ENCODE measurements at regions not wholly inside any gene's neighbourhood (a gene's known extent, or its start where the extent isn't known, plus 50 kb on each side); places are given as distances from the start of the nearest gene placed in this dataset.

GRCh38 chr12:77210724-77211123, 145.4 kb upstream of the E2F7 start:
- H3K36me3 ChIP-seq, result no peaks in the 10 kb centered on the region
- H3K27me3 ChIP-seq, result no peaks in the 10 kb centered on the region
- H3K9me3 ChIP-seq (replicated peaks), result no peaks in the 10 kb centered on the region
- no peak overlapping the region for H3K27ac ChIP-seq
- no peaks in the 10 kb centered on the region for H3K4me1 ChIP-seq
- H3K4me3 ChIP-seq, result no peak overlapping the region
- DNase-seq, result no peak

DNA sequence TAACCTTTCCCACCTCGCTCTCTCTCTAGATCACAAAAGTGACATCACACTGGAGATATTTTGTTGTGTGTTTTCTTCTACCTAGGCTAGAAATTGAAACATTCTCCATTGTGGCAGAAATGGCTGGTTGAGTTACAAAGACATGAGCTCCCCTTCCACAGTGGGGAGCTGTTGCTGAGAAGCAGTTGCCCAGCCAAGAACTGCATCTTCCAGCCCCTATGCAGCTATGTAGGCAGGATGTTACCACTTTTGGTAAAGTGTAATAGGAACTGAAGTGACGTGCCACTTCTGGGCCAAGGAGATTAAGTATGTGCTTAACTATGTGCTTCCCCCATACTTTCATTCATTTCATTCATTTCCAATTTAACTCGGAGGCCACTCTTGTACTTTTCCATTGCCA, 138.7 kb upstream of the E2F7 start:
- H3K4me1 ChIP-seq, result no peaks in the 10 kb centered on the region
- H3K27ac ChIP-seq, result no peak overlapping the region
- peak in 1 of 2 experiments; percentile 24 for DNase-seq
- no peaks in the 10 kb centered on the region for H3K9me3 ChIP-seq (replicated peaks)
- no peaks in the 10 kb centered on the region for H3K36me3 ChIP-seq
- no peak overlapping the region for H3K4me3 ChIP-seq
- H3K27me3 ChIP-seq, result no peaks in the 10 kb centered on the region

- DNase-seq, result no peak
- H3K27ac ChIP-seq, result no peak overlapping the region
Observed at GRCh38 chr12:77202457-77203060, 137.2 kb upstream of the E2F7 start.

DNA sequence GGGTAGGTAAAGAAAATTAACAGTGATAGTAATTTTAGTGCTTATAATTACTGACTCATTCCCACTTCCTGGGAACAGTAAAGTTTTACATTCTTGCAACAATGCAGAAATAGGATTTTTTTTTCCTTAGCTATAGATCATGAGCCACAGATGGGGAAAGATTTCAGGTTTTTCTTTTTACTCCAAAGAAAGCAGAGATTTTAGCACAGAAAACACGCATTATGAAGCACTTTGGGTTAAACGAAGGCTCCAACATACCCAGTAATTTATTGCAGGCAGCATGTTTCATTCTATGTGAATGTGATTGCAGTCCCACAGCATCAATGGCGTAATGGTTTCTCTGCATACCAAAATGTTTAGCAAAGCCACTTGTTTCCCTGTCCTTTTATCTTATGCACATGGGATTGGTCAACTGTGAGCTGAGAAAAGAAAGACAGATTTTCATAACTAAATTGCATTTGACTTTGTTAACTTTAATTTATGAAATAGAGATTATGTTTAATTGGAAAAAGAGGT, 124.6 kb upstream of the E2F7 start:
- H3K27ac ChIP-seq, result no peak overlapping the region
- no peak for DNase-seq

More at GRCh38 chr12:77202457-77203060, 137.2 kb upstream of the E2F7 start:
- Histone ChIP-seq H3K4me1 (no peaks in the 10 kb centered on the region), H3K9me3 (replicated peaks) (no peaks in the 10 kb centered on the region), H3K4me3 (no peak overlapping the region), H3K36me3 (no peaks in the 10 kb centered on the region), H3K27me3 (no peaks in the 10 kb centered on the region)

DNA sequence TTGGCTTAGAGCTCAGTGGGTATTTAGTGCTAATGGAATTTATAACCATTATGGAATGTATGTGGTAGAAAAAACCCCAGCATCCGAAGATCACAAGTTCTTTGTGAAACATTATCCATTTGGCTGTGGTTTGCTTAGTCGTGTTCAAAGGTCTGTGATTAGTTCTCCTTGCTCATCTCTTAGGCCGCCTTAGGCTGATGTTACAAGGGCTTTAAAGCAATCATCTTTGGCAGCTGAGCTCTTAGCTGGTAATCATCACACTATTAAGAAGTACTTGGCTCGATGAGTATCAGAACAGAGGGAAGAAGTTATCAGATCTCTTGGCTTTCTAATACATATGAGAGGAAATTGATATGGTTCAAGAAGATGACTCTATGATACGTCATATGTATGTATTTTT, 124.1 kb upstream of the E2F7 start:
- no peak overlapping the region for H3K27ac ChIP-seq
- H3K36me3 ChIP-seq, result no peaks in the 10 kb centered on the region
- H3K4me3 ChIP-seq, result no peak overlapping the region
- H3K9me3 ChIP-seq (replicated peaks), result no peaks in the 10 kb centered on the region
- H3K4me1 ChIP-seq, result no peaks in the 10 kb centered on the region
- DNase-seq, result peak; percentile 4 to 34
- H3K27me3 ChIP-seq, result no peaks in the 10 kb centered on the region

More for the DNA sequence above, 124.6 kb upstream of the E2F7 start:
- H3K27me3 ChIP-seq, result no peaks in the 10 kb centered on the region
- no peak overlapping the region for H3K4me3 ChIP-seq
- H3K4me1 ChIP-seq, result no peaks in the 10 kb centered on the region
- no peaks in the 10 kb centered on the region for H3K36me3 ChIP-seq
- no peaks in the 10 kb centered on the region for H3K9me3 ChIP-seq (replicated peaks)

DNA sequence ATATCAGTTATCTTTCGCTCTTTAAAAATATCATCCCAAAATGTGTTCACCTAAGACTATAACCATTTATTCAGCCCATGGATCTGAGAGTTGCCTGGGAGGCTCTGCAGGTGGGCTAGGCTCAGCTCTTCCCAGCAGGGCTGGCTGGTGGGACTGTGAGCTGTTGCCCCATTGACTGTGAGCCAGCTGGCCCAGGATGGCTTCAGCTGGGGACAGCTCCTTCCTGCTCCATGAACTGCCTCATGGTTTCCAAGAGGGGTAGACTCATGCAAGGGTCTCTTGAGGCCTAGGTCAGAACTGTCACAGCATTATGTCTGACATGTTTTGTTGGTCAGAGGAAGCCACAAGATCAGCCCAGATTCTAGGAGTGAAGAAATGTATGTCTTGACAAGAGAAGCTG, 114.1 kb upstream of the E2F7 start:
- no peak overlapping the region for H3K27ac ChIP-seq
- no peak overlapping the region for H3K4me3 ChIP-seq
- no peaks in the 10 kb centered on the region for H3K27me3 ChIP-seq
- no peaks in the 10 kb centered on the region for H3K36me3 ChIP-seq
- no peaks in the 10 kb centered on the region for H3K9me3 ChIP-seq (replicated peaks)
- no peak for DNase-seq
- no peaks in the 10 kb centered on the region for H3K4me1 ChIP-seq

DNA sequence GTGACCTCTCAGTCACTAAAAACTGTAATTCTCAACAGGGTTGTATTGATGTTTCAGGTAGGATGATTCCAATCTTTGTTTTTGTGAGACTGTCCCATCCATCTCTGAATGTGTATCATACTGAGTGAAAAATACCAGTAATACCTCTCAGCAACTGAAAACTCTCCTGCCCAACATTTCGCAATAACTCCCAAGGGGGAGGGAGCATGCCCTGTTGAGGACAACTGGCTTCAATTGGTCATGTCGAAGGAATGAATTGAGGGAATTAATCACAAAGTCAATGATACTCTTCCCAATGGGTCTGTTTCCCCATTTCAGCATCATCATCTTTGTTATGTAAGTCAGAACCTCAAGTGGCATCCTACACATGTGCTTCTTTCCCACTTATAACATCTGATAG, 102.4 kb upstream of the E2F7 start:
- no peaks in the 10 kb centered on the region for H3K36me3 ChIP-seq
- H3K4me3 ChIP-seq, result no peak overlapping the region
- H3K9me3 ChIP-seq (replicated peaks), result no peaks in the 10 kb centered on the region
- no peak overlapping the region for H3K27ac ChIP-seq
- H3K4me1 ChIP-seq, result no peaks in the 10 kb centered on the region
- no peak for DNase-seq
- no peaks in the 10 kb centered on the region for H3K27me3 ChIP-seq

DNA sequence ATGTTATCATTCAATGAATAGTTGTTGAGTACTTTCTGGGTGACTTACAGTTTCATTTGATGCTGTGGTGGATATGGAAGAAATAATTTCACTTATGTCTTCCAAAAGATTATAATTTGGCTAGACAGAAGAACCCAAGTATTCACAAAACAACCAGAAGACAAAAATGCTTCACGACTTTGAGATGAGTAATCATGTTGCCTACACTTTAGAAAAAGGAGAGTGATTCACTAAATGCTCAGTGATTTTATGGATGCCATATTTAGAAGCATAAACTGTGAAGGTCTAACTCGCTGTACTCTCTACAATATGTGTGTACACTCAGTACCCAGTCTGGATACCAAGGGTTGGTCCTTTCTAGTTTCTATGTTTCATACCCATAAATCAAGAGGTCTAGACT, 101.3 kb upstream of the E2F7 start:
- Histone ChIP-seq H3K4me3 (no peak overlapping the region), H3K27me3 (no peaks in the 10 kb centered on the region), H3K27ac (no peak overlapping the region), H3K36me3 (no peaks in the 10 kb centered on the region), H3K4me1 (no peaks in the 10 kb centered on the region), H3K9me3 (replicated peaks) (no peaks in the 10 kb centered on the region)
- no peak for DNase-seq

DNA sequence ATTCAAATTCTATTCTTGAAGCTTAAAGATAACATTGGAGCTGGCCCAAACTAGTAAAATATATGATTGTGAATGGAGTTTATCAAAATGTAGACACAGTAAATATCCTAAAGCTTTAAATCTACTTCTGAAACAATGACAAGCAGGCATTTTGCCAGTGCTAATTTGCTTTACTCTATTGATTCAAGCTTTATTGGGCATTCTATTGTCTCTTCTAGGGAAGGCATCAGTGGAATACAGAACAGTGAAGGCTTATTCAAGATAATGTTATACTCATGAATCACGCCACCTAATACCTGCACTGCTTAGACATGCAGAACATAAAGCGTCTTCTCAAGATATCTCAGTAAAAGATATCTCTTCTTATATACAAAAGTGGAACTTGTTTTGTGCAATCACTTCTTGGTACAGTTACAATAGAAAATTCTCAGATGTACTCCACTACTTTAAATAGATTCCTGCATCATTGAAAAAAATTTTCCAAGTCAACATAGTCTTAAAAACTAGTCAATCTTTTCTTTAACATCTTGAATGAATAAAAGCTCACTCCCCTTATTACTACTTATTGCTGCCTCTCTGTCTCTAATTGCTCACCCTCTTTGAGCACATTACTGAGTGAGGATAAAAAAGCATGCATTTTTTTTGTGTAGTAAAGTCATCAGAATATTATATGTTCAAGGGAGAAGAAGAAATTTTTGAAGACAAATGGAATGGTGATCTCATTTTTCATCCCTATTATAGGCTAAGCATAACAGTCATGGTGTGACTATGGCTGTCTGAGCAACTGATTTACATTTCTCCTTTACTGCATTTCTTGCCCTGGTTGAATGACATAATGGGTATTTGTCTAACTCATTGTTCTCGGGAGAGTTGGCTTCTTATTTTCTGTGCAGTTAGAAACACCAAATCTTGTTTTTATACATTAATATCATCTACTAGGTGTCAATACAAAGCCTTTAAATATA, 98.0 kb upstream of the E2F7 start:
- no peak overlapping the region for H3K4me3 ChIP-seq
- H3K27me3 ChIP-seq, result no peaks in the 10 kb centered on the region
- H3K27ac ChIP-seq, result no peak overlapping the region
- no peaks in the 10 kb centered on the region for H3K36me3 ChIP-seq
- no peaks in the 10 kb centered on the region for H3K4me1 ChIP-seq
- H3K9me3 ChIP-seq (replicated peaks), result no peaks in the 10 kb centered on the region
- DNase-seq, result no peak

- peak; percentile 3 to 42 for DNase-seq
- H3K4me1 ChIP-seq, result no peaks in the 10 kb centered on the region
- H3K4me3 ChIP-seq, result no peak overlapping the region
- no peaks in the 10 kb centered on the region for H3K36me3 ChIP-seq
- H3K27ac ChIP-seq, result no peak overlapping the region
- no peaks in the 10 kb centered on the region for H3K27me3 ChIP-seq
- no peaks in the 10 kb centered on the region for H3K9me3 ChIP-seq (replicated peaks)
Observed at GRCh38 chr12:77161944-77162343, 96.6 kb upstream of the E2F7 start.

DNA sequence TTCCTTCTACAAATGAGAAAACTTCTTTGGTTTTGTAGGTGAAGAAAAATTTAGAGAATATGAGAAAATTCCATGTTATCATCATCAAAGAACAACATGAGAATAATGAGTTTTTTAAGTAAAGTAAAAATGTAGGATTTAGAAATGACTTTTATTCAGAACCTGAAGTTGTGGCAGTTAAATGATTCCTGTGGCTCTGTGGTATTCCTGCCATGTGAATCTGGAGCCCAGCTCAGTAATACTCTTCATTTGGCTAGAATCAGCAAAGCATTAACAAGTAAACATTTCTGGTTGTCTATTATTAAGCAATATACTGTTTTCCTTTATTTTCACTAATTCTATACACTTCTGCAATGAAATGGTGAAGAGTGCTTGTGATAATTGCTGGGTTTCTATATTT, 95.6 kb upstream of the E2F7 start:
- no peaks in the 10 kb centered on the region for H3K36me3 ChIP-seq
- no peak for DNase-seq
- no peaks in the 10 kb centered on the region for H3K4me1 ChIP-seq
- no peaks in the 10 kb centered on the region for H3K27me3 ChIP-seq
- no peak overlapping the region for H3K27ac ChIP-seq
- H3K9me3 ChIP-seq (replicated peaks), result no peaks in the 10 kb centered on the region
- no peak overlapping the region for H3K4me3 ChIP-seq

DNA sequence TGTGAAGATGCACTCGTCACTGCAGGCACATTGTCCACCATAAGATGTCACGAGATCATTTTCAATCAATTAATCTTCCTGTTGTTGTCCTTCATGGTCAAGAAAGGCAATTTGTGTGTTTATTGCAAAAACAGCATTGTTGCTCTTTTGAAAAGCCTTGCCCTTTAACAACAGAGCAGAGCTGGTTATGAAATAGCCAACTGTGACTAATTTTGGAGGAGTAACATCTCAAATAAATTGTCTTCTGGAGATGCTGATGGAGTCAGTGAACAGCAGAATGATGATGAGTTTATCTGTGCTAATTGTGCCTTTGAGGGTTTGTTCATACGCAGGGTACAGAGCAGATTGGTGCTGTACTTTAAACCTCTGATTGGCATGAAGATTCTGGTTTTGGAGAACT, 88.3 kb upstream of the E2F7 start:
- no peaks in the 10 kb centered on the region for H3K4me1 ChIP-seq
- no peaks in the 10 kb centered on the region for H3K27me3 ChIP-seq
- no peak for DNase-seq
- no peaks in the 10 kb centered on the region for H3K9me3 ChIP-seq (replicated peaks)
- H3K36me3 ChIP-seq, result no peaks in the 10 kb centered on the region
- H3K27ac ChIP-seq, result no peak overlapping the region
- no peak overlapping the region for H3K4me3 ChIP-seq

GRCh38 chr12:77152623-77153193, 87.3 kb upstream of the E2F7 start:
- H3K36me3 ChIP-seq, result no peaks in the 10 kb centered on the region
- H3K4me1 ChIP-seq, result no peaks in the 10 kb centered on the region
- no peak overlapping the region for H3K4me3 ChIP-seq
- DNase-seq, result peak in 1 of 2 experiments; percentile 22
- no peaks in the 10 kb centered on the region for H3K27me3 ChIP-seq
- no peak overlapping the region for H3K27ac ChIP-seq
- H3K9me3 ChIP-seq (replicated peaks), result no peaks in the 10 kb centered on the region

DNA sequence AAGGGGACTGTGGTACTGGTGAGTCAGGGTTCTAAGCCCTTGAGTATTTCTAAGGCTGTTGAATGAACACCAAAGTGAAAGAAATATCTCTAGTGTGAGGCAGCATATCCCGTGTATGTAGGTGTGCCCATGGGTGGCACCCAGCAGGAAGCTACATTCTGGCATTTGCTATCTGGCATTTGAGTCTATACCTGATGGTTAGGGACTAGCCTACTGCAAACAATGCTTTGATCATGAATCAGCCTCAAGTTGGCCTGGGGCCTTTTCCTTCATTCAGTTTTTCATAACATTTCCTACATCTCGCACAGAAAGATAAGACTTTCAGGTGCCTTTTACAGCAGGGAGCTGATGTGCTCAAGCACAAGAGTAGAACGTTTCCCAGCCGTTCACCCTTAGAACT, 85.7 kb upstream of the E2F7 start:
- no peaks in the 10 kb centered on the region for H3K36me3 ChIP-seq
- no peak overlapping the region for H3K4me3 ChIP-seq
- H3K27ac ChIP-seq, result no peak overlapping the region
- no peak for DNase-seq
- no peaks in the 10 kb centered on the region for H3K4me1 ChIP-seq
- no peaks in the 10 kb centered on the region for H3K9me3 ChIP-seq (replicated peaks)
- no peaks in the 10 kb centered on the region for H3K27me3 ChIP-seq

DNA sequence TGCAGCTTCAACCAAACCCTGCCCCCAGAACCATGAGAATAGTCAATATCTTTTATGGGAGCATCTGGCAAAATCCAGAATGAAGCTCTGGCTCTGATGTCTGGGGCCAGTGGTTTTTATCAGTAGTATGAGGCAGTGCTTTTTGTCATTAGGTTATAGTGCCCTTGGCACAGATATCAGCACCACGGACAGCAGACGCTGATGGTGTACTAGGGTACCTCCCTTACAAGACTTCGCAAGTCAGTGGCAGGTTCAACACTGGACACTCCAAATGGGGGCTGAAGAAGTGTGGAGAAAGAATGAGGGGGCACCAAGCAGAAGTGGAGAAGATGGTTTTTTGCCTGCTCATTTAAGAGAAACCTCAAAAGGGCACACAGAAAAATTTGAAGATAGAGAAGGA, 68.2 kb upstream of the E2F7 start:
- peak; percentile 71 to 80 for DNase-seq
- H3K4me1 ChIP-seq, result peaks cover 4% of the 10 kb centered on the region; the same call in 1 of the 2 replicates
- no peak overlapping the region for H3K27ac ChIP-seq
- H3K27me3 ChIP-seq, result no peaks in the 10 kb centered on the region
- H3K9me3 ChIP-seq (replicated peaks), result no peaks in the 10 kb centered on the region
- H3K4me3 ChIP-seq, result no peak overlapping the region
- no peaks in the 10 kb centered on the region for H3K36me3 ChIP-seq

Data from SJCRH30 (cell line).